HepG2 (cell line): ENCODE measurements at regions not wholly inside any gene's neighbourhood (a gene's known extent, or its start where the extent isn't known, plus 50 kb on each side); places are given as distances from the start of the nearest gene placed in this dataset.

Experiments used
- CHCHD3 ChIP-seq: sonication (generic); formaldehyde crosslinking; IDR thresholded peaks from 2 replicates; pipeline ENCODE4 v1.8.0; 2022; ENCODE audit warnings: mild to moderate bottlenecking, missing genetic modification reagents, moderate library complexity
- GABPA ChIP-seq, 2 experiments: IDR thresholded peaks; 2 replicates each; pipeline ENCODE4 v1.6.1; 2011 to 2016; ENCODE audit warnings: low read depth in 2 of 2, low read length in 1 of 2, missing biosample characterization in 1 of 2, missing genetic modification characterization in 1 of 2
- POLR2A ChIP-seq, 2 experiments: IDR thresholded peaks; 2 replicates each; pipeline ENCODE4 v1.6.1; 2011; ENCODE audit warnings: low read depth in 2 of 2, low read length in 2 of 2, mild to moderate bottlenecking in 1 of 2, moderate library complexity in 1 of 2; ENCODE audit not compliant: insufficient read depth in 1 of 2
- ZNF225 ChIP-seq: sonication (generic); formaldehyde crosslinking; IDR thresholded peaks from 2 replicates; pipeline ENCODE4 v1.4.0; 2020; ENCODE audit warnings: mild to moderate bottlenecking, missing genetic modification reagents
- ZSCAN20 ChIP-seq: sonication (generic); formaldehyde crosslinking; IDR thresholded peaks from 2 replicates; pipeline ENCODE4 v1.4.0; 2020; ENCODE audit warnings: missing genetic modification reagents, mild to moderate bottlenecking, borderline replicate concordance

- TF ChIP-seq ZNF225 (CRISPR knock-in tag) (no peak), GABPA (IDR thresholded peaks at IDR 0.05; ENCODE audit: low read depth, low read length) (no peak), GABPA (CRISPR knock-in tag; IDR thresholded peaks at IDR 0.05; ENCODE audit: low read depth) (no peak), ZSCAN20 (CRISPR knock-in tag) (no peak), POLR2A (IDR thresholded peaks at IDR 0.05; ENCODE audit: insufficient read depth in 1 of 2, low read depth in 2 of 2, low read length in 2 of 2) (no peak), CHCHD3 (CRISPR knock-in tag) (no peak)
Measured at GRCh38 chr5:6003040-6003825, 375.1 kb downstream of the MED10 start.
